Left lung (tissue), 4 donors: ENCODE measurements at regions not wholly inside any gene's neighbourhood (a gene's known extent, or its start where the extent isn't known, plus 50 kb on each side); places are given as distances from the start of the nearest gene placed in this dataset.

Source experiments
- ATAC-seq: fragments of 200-7000 bp; cut with Tn5 transposase; one replicate; pipeline ENCODE4 v1.9.1; 2020; ENCODE audit warnings: moderate library complexity
- DNase-seq, 4 donors: peaks; one replicate each; pipeline ENCODE4 v3.0.0-alpha.2; 2013 to 2020
- H3K27ac ChIP-seq, 2 donors: fragments of 200-600 bp; sonication (generic) in 1 of 2; one replicate each; pipeline versions ENCODE4 v1.5.0 to v1.8.0; 2020 to 2021
- H3K27me3 ChIP-seq, 2 donors: fragments of 200-600 bp; sonication (generic) in 1 of 2; one replicate each; pipeline versions ENCODE4 v1.5.0 to v1.8.0; 2020 to 2021
- H3K36me3 ChIP-seq, 2 donors: fragments of 200-600 bp; sonication (generic) in 1 of 2; one replicate each; pipeline versions ENCODE4 v1.5.0 to v1.8.0; 2020 to 2021
- H3K4me1 ChIP-seq, 2 donors: fragments of 200-600 bp; one replicate each; pipeline ENCODE4 v1.8.0; 2021
- H3K4me3 ChIP-seq, 2 donors: fragments of 200-600 bp; sonication (generic) in 1 of 2; one replicate each; pipeline versions ENCODE4 v1.5.0 to v1.8.0; 2020 to 2021; ENCODE audit warnings: mild to moderate bottlenecking in 1 of 2
- H3K9me3 ChIP-seq, 2 donors: fragments of 200-600 bp; sonication (generic) in 1 of 2; one replicate each; pipeline versions ENCODE4 v1.5.0 to v1.8.0; 2020 to 2021
- intact Hi-C, 2 donors: fragments of 100-400 bp; cut with DNase I; formaldehyde crosslinking; loops; one replicate each; pipeline versions ENCODE4 v1.11.2 to v1.14.2; 2022
- TF ChIP-seq, protein P1 (sequence below), 2 donors: fragments of 200-600 bp; sonication (generic) in 1 of 2; IDR thresholded peaks; one replicate each; pipeline versions ENCODE4 v1.5.0 to v1.8.0; 2021; ENCODE audit warnings: antibody characterized with exemption in 2 of 2
- donor health status: DM: no; HTN: yes; CAD: no.
- donor health status: DM: no; HTN: no; CAD: no.

DNA sequence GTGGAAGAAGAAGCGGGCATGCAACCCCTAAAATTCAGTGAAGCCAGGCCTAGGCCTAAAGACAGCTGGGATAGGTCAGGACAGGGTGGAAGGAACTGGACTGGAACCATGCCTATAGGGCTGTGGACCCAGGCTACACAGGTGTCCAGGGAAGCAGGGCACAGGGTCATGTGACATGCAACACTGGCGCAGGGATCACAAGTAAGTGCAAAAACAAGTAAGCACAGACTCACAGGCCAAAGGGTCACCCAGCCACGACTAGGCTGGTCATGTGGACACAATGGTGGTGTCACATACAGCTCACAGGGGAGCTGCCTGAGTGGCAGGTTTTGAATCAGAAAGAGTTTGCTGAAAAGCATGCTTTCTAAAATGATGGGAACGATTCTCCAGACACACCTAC lies 195.7 kb downstream of the SPTSSA start:
- no peaks in the 10 kb centered on the region for H3K36me3 ChIP-seq
- no peak overlapping the region for H3K27ac ChIP-seq
- H3K4me1 ChIP-seq = no peaks in the 10 kb centered on the region
- no peak for ATAC-seq
- intact Hi-C loops = no loop called here
- H3K9me3 ChIP-seq = no peaks in the 10 kb centered on the region
- no peak for DNase-seq
- H3K4me3 ChIP-seq = no peak overlapping the region
- TF ChIP-seq, protein P1, sequence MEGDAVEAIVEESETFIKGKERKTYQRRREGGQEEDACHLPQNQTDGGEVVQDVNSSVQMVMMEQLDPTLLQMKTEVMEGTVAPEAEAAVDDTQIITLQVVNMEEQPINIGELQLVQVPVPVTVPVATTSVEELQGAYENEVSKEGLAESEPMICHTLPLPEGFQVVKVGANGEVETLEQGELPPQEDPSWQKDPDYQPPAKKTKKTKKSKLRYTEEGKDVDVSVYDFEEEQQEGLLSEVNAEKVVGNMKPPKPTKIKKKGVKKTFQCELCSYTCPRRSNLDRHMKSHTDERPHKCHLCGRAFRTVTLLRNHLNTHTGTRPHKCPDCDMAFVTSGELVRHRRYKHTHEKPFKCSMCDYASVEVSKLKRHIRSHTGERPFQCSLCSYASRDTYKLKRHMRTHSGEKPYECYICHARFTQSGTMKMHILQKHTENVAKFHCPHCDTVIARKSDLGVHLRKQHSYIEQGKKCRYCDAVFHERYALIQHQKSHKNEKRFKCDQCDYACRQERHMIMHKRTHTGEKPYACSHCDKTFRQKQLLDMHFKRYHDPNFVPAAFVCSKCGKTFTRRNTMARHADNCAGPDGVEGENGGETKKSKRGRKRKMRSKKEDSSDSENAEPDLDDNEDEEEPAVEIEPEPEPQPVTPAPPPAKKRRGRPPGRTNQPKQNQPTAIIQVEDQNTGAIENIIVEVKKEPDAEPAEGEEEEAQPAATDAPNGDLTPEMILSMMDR (IDR thresholded peaks at IDR 0.05) = no peak
- H3K27me3 ChIP-seq = no peaks in the 10 kb centered on the region

DNA sequence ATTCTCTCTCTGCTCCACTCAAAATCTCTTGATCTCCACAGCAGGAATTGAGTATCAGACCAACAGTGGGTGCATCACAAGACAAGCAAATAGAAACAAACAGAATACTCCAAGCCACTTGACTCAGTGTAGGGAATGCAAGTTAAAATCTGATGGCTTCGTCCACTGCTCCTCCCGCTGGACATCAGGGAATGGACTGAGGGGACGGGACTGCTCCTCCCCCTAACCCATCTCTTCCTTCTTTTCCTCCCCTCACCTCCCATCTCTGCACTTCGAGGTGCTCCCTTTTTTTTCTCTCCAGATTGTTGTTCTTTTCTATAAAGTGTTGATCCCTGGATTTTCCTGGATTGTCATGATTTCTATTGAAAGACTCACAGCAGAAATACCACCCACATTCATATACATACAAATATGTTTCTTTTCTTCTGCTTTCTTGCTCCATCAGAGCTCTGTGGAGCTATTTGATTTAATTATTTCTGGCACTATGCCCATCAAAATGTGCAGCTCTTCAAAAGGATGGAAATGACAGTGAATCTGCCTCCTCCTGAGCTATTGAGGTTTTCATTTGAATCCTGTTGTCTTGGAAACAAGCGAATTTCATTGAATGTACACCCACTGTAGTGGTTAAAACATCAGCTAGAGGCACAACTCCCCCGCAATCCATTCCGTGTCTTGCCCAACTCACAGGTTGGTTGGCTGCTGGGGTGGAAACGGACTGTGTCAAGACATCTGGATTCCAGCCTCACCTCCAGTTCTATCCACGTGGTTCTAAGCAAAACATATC lies 199.7 kb downstream of the SPTSSA start:
- TF ChIP-seq, protein P1 (IDR thresholded peaks at IDR 0.05) = no peak
- intact Hi-C loops = no loop called here
- H3K27ac ChIP-seq = no peak overlapping the region

DNA sequence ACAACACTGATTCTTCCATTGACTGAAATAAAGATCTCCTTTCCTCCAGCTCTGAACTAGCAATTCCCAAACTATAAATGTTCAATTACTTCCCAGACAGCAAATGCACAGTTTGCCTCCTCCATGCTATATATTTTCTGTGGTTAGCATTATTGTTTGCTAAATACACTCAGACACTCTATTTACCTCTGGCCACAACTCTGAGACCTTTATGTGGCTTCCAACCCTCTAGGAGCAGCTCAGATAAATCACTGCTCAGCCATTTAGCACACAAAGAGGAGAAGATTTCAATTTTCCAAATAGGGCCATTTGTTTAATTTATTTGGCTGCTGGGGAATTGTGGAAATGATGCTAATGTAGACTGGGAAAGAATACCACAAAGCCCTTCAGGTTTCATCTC lies 202.0 kb downstream of the SPTSSA start:
- intact Hi-C loops = no loop called here
- H3K27me3 ChIP-seq = no peaks in the 10 kb centered on the region
- H3K4me1 ChIP-seq = no peaks in the 10 kb centered on the region
- no peak overlapping the region for H3K4me3 ChIP-seq
- no peak for ATAC-seq
- H3K27ac ChIP-seq = no peak overlapping the region
- no peak for DNase-seq
- TF ChIP-seq, protein P1 (IDR thresholded peaks at IDR 0.05) = no peak
- H3K9me3 ChIP-seq = no peaks in the 10 kb centered on the region
- no peaks in the 10 kb centered on the region for H3K36me3 ChIP-seq

More for the DNA sequence above, 199.7 kb downstream of the SPTSSA start:
- no peak for ATAC-seq
- H3K36me3 ChIP-seq = no peaks in the 10 kb centered on the region
- H3K9me3 ChIP-seq = no peaks in the 10 kb centered on the region
- no peaks in the 10 kb centered on the region for H3K27me3 ChIP-seq
- H3K4me1 ChIP-seq = no peaks in the 10 kb centered on the region
- DNase-seq = no peak
- H3K4me3 ChIP-seq = no peak overlapping the region

DNA sequence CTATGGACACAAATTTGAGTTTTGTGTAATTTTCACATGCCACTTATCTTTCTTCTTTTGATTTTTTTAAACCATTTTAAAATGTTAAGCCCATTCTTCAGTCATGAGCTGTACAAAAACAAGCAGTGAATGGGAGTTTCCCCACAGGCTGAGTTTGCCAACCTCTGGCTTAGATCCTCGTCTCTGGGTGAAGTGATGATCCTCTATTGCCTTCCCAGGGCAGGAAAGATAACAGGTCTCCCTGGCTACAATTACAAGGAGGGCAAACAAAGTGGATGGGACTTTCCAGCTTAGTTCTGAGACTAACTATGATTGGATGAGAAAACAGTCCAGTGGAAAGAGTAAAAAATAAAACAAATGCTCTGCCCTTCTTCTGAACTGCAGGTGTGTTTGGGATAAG lies 203.7 kb downstream of the SPTSSA start:
- H3K36me3 ChIP-seq = no peaks in the 10 kb centered on the region
- intact Hi-C loops = no loop called here
- no peak overlapping the region for H3K4me3 ChIP-seq
- no peaks in the 10 kb centered on the region for H3K9me3 ChIP-seq
- TF ChIP-seq, protein P1 (IDR thresholded peaks at IDR 0.05) = no peak
- no peaks in the 10 kb centered on the region for H3K27me3 ChIP-seq
- no peak overlapping the region for H3K27ac ChIP-seq
- peak; percentile 46 for ATAC-seq
- H3K4me1 ChIP-seq = no peaks in the 10 kb centered on the region
- DNase-seq = no peak

DNA sequence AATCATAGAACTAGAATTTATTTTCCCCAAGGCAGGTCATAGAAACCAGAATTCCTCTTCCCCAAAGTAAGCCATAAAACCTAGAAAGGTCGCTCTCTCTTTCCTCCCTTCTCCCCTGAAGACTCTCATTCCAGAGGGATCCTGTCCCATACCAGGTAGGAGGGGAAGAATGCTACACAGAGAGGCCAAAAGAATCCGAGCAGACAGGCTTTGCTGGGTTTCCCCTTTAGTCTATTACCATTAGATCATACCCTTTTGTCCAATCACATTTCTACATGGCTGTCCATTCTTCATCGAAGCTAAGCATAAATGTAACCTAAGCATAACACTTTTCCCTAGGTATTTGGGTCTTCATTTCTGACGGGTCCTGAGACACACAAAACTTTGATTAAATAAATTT lies 204.5 kb downstream of the SPTSSA start:
- Histone ChIP-seq H3K36me3 (no peaks in the 10 kb centered on the region), H3K9me3 (no peaks in the 10 kb centered on the region), H3K4me1 (no peaks in the 10 kb centered on the region), H3K4me3 (no peak overlapping the region), H3K27ac (no peak overlapping the region), H3K27me3 (no peaks in the 10 kb centered on the region)
- TF ChIP-seq, protein P1 (IDR thresholded peaks at IDR 0.05) = no peak
- DNase-seq (no peak), ATAC-seq (no peak)
- intact Hi-C loops = no loop called here
